IPS DF 4.7 (cell line): ENCODE measurements at regions not wholly inside any gene's neighbourhood (a gene's known extent, or its start where the extent isn't known, plus 50 kb on each side); places are given as distances from the start of the nearest gene placed in this dataset.
"Not testable (repeated sequence)": the region's sequence is repeated elsewhere in the genome, so short reads cannot be mapped to it uniquely, and the experiment has no call there.

Experiments
- DNase-seq: peaks from one replicate; pipeline ENCODE4 v3.0.0-alpha.2; 2013; ENCODE audit warnings: low spot score; ENCODE audit errors: extremely low read depth

DNA sequence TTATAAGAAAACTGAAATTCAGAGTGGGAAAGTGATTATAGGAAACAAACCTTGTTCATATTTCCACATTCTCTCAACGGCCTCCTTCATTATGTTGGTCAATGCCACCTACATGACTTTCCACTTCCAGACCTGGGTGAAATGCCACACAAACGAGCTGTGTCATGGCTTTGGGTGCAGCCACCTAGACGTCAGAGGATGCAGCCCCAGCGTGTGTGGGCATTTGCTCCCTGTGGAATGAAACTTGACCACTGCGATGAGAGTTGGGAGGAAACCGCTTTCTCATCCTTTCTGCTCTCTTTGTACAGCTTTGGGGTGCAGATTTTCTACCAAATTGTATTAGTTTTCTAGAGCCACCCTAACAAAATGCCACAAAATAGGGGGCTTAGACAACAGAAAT, 291.0 kb downstream of the CYRIA start:
- no peak for DNase-seq

DNA sequence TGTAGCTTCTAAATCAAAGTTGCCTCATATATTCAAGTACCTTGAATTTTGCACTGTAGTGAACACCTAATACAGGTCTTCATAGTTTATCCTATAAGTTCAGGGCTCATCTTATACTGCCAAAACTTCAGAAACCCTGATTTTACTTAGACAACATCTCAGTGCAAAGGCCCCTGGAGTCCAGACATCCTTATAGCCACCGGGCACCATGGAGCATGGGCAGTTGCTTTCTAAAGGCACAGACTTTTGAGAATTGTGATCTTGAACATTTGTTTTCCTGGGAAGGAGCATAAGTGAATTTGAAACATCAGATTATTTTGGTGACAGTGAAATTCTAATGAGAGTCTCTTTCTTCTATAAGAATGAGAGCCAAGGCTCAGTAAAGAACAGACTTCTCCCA, 292.3 kb downstream of the CYRIA start:
- DNase-seq, result no peak

DNA sequence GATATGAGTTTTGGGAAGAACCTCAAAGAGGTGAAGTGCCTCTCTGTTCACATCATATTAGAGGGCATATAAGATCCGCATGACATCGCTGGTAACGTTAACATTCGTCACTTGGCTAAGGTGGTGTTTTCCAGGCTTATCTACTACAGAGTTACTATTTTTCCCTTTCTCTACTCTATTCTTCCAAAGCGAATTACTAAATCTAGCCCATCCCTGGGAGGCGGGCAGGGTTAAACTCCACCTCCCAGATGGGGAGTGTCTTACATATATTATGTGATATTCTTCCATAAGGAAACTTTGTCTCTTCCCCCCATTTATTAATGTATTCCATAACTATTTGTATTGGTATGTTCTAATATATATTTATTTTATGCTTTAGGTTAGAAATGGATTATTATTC, 293.9 kb downstream of the CYRIA start:
- no peak for DNase-seq

DNA sequence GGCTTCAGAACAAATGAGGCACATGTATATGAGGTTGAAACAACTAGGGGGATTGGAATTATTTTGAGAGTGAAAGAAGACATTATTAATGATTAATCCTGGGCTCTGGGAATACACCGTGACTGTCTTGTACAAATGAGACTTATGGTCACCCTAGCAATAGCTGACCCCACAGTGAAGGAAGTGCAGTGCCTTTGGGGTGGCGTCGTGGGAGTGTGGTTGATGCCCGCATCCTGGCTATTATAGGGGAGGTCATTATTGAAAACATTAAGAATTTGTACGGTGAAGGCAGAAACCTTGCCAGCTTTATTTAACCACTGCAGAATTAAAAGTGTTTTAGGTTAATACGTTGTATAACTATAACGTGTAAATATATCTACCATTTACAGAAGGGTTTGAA, 296.7 kb downstream of the CYRIA start:
- DNase-seq, result no peak

DNA sequence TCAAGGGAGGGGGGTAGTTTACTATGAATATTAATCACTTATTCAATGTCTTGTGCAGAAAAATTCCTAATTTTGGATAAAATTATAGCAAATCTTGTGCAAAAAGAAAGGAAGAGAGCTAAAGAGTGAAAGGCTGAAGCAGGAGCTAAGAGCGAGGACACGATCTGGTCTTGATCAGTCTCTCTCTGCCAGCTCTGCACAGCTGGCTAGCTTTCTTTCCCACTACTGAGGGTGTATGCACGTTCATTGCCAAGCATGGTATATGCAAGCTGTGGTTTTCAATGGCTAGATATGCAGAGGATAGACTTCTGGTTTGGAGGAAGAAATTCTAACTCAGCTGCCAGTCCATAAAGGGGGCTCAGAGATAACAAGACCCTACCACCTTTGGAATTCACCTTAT, 297.3 kb downstream of the CYRIA start:
- no peak for DNase-seq

DNA sequence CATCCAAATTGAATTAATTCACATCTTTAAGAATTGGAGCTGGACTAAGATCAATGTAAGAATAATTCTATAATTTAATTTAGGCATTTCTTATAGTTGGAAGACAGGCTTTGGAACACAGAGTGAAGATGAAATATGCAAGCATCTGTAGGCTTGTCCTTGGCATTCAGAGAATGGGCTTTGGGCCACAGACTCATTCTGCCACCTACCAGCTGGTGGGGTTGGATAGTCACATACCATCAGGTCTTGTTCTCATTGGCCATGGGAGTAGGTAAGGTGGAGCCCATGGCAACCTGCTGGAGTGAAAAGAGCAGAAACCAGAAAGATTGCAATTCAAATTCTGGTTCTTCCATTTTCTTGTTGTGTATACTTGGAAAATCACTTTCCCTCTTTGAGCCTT, 300.3 kb downstream of the CYRIA start:
- no peak for DNase-seq

DNA sequence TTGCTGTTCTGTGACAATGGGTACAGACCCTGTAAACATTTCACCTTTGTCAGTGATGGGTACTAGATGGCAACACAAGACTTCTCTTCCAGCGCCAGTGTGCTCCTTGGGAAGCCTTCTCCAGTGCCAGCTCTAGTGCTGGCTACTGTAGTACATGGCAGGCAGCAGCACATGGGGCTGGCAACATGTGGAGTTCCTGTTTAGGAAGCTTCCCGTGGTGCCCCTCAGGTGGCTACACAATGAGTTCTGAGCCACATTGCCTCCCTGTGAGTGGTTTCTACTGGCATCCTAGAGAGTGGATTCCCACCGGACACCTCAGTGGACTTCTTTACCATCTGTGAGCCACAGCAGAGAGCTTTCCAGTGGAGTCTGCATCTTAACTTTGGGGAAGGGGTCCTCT, 302.1 kb downstream of the CYRIA start:
- no peak for DNase-seq

DNA sequence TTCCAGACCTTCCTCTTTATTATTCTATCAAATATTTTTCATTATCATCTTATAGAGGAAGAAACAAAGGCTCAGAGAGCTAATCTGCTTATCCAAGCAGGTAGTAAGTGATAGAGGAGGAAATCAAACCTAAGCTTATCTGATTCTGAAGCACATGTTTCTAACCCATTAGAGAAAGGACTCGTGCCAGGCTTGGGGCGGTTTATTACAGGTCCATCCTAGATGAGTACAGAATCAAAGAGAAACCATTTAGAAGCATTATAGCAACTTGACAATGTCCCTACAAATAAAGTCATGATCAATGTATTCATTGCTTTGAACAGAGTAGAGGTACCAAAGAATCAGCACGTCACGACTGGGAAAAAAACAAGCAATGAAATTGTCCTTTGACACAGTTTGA, 303.0 kb downstream of the CYRIA start:
- no peak for DNase-seq

DNA sequence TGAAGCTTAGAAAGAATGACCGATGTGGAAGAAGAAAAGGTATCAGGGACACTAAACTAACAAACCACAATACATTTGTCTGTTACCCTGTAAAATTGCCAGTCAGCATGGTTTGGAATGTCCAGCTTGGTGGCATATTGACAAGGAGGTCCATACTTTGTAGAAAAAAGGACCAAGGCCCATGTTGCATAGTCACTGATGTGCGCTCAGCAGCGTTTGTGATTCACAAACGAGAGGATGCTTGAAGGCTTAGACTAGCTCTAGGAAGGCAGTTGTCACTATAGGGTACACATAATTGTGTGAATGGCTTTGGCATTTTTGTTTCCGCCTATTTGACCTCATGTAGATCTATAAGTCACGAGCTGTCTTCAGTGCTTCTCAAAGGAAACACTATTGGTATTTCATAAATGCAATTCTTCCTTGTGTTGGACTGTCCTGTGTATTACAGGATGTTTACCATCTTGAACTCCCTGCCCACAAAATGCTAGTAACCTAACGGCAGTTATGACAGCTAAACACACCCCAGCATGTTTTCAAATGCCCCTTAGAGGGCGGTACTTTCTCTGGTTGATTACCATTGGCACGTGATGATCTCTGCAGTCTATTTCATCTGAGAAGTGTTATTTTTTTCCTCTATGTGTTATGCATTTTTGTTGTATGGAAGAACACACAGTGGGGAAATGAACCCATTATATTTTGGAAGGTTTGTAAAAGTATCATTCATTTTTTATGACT, 304.2 kb downstream of the CYRIA start:
- no peak for DNase-seq

DNA sequence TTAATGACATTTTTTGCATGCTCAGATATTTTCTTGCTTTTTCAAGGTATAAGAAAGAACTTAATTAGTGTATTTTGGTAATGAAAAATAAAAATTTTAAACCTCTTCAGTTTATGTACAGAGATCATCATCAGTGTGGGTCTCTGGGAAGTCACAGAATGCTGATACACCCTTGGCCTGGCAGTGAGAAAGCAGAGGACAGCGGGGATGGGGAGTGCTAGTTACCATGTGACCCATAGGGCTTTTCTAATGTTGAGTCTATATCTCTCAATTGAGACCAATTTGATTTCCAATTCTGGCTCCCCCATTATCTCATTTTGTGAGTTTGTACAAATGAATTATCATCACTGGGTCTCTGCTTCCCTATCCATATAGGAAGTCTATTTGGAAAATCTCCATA, 305.7 kb downstream of the CYRIA start:
- no peak for DNase-seq

DNA sequence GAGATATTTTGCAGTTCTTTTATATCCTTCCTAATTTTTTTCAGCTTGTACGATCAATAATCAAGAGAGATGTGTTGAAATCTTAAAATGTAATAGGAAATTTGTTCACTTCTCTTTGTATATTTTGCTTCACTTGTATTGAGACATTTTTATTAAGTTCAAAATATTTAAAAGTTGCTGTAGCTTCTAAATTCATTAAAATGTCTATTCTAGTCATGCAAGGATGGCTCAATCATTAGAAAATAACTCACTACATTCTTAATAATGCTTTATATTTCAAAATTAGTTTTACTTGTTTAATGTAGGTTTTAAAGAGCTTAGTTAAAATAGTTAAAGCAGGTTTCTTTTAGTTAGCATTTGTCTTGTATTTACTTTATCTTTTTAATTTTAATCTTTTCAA, 308.4 kb downstream of the CYRIA start:
- no peak for DNase-seq

DNA sequence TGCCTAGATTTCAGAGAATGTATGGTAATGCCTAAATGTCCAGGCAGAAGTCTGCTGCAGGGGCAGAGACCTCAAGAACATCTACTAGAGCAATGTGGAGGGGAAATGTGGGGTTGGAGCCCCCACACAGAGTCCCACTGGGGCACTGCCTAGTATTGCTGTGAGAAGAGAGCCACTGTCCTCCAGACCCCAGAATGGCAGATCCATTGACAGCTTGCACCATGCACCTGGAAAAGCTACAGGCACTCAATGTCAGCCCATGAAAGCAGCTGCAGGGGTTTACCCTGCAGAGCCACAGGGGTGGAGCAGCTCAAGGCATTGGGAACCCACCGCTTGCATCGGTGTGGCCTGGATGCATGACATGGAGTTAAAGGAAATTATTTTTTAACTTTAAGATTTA, 314.1 kb downstream of the CYRIA start:
- no peak for DNase-seq

DNA sequence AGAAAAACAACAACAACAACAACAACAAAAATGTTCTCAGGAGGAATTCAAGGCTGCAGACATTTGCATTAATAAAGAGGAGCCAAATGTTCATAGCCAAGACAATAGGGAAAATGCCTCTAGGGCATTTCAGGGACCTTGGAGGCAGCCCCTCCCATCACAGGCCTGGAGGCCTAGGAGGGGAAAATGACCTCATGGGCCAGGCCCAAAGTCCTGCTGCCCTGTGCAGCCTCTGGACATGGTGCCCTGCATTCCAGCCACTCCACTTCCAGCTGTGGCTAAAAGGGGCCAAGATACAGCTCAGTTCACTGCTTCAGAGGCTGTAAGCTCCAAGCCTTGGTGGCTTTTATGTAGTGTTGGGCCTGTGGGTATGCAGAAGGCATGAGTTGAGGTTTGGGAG, 314.5 kb downstream of the CYRIA start:
- DNase-seq, result no peak

DNA sequence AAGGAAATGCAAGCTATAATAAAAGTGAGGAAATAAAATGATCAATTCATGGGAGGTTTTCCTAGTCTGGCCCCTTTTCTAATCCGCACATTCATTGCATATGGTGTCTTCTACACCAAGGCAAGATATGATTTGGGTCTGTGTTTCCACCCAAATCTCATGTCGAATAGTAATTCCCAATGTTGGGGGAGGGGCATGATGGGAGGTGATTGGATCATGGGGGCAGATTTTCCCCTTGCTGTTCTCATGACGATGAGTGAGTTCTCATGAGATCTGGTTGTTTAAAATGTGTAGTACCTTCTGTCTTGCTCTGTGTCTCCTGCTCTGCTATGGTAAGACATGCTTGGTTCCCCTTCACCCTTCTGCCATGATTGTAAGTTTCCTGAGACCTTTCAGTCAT, 315.4 kb downstream of the CYRIA start:
- no peak for DNase-seq

DNA sequence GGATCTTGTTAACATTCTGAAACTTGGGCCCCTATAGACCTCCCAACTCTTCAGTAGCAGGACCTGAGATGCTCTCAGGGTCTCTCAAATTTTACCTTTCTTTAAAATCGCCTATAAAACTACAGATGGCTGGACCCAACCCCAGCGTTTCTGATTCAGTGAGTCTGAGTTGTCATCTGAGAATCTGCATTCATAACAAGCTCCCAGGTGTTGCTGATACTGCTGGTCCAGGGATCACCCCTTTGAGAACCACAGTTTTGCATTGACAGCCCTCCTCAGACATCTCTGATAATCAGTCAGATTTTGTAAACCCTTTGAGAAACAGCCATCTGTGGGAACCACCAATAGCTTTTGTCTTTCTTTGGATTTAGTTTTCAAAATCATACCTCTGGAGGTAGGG, 315.8 kb downstream of the CYRIA start:
- no peak for DNase-seq

DNA sequence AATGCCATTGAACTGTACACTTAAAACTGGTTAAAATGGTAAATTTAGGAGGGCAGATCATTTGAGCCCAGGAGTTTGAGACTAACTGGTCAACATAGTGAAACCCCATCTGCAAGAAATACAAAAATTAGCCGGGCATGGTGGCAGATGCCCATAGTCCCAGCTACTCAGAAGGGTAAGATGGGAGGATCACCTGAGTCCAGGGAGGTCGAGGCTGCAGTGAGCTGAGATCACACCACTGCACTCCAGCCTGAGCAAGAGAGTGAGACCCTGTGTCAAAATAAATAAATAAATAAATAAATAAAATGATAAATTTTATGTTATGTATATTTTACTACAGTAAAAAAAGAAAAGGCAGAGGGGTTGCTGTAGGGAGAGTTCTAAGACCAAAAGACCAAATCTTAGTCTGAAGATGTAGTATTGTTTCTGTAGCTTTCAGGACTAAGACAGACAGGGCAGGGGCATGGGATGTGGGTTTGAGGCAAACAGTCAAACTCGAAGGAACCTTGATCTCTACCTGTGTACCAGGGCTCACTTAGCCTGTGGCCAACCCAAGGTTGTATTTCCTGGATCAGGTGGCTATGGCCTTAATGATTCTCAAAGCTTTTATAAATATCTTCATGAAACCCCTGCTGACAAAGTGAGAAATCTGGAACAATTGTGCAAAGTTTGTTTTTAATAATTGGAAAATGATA, 316.7 kb downstream of the CYRIA start:
- no peak for DNase-seq

DNA sequence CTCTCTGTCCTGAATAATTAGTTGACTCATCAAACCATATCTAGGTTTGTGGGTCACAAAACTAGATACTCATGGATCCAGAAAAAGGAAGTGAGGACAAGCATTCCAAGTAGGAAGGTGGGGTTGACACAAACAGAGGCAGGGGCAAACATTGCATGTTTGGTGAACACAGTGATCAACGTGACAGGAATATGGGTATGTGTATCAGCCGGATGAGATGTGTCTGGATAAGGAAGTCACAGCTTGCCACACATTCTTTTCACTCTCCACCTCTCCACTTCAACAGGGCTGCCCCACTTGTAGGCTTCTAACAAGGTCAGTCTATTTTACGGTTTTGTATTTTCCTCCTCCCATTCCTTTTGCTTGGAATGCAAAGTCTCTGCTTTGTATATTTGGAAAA, 319.0 kb downstream of the CYRIA start:
- DNase-seq, result no peak

DNA sequence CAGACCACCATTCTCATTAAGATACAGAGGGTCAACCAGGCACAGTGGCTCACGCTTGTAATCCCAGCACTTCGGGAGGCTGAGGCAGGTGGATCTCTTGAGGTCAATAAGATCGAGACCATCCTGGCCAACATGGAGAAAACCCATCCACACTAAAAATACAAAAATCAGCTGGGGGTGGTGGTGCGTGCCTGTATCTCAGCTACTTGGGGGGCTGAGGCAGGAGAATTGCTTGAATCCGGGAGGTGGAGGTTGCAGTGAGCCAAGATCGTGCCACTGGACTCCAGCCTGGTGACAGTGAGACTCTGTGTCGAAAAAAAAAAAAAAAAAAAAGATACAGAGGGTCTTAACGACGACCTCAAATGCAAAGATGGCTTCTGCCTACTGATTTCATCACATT, 320.4 kb downstream of the CYRIA start:
- not testable (repeated sequence) for DNase-seq

DNA sequence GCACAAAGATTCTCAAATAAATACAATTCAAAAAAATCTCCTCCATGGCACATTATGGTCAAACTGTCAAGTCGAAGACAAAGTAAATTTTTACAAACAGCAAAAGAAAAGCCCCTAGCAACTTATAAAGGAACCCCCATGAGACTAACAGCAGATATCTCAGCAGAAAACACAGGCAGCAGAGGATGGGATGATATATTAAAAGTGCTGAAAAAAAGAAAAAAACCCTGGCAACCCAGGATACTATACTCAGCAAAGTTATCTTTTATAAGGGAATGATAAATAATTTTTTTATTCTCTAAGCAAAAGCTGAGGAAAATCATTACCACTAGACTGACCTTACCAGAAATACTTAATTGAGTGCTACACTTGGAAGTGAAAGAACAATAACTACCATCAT, 326.4 kb downstream of the CYRIA start:
- no peak for DNase-seq

DNA sequence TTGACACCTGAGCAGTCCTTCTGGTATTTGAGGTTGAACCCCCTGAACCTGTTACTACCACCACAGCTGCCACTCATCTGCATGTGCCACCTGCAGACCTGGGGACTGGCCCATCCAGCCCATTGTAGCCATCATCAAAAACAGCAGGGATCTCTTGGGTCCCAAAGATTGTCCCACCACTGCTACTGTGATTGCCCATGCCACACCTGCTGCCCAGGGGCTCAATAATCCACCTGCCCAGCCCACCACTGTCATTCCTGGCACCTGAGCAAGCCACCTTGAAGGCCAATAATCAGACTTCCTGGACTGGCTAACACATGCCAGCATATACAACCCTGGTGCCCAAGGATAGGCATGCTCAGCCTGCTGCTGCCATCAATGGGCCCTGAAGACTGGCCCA, 327.6 kb downstream of the CYRIA start:
- DNase-seq, result no peak

DNA sequence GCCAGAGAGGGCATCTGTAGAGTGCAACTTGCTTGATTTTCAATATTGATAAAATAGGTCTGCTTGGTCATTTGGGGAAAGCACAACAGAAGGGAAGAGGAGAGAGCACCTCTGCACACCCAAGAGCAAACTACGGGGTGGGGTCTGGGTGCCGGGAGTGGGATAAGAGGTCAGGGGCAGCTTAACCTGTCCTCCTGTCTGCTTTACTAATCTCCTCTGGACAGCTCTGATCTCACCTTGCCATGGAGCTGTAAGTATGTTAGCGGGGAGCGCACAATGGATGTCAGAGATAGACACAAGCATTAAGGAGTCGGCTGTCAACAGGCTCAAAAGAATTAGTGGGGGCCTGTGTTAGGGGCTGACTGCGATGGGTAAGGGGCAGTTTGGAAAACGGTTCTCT, 328.7 kb downstream of the CYRIA start:
- no peak for DNase-seq

DNA sequence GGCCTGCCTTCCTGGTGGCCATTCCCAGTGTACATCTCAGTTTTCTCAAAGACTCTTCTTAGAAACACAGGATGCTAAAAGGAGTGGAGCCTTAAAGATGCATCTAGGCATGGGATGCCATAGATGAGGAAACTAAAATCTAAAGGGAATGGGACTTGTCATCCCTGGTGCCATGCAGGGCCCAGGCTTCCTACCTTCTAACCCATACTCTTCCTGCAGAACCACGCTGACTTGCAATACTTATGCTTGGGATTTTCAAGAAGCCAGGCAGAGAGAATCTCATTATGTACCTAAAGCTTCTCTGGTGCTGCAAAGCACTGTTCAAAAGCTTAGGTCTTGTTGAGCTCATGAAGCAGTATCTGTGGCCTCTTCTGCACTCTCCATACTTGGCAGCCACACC, 329.1 kb downstream of the CYRIA start:
- no peak for DNase-seq

DNA sequence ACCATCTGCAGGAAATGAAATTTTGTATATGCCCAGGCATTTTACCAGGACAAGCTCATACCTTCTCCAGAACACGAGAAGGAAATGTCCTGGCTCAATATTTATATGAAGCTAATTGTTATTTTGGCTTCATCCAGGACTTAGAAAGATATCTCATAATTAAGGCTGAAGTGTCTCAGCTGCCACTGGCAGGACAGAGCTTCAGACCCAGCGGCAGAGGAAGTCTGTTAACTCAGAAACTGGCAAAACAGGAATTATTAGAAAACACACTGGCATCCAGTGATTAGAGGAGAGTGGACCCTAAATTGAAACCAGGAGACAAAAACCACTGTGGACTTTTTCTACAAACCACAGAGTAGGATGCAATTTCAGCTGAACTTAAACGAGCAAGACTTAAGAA, 329.7 kb downstream of the CYRIA start:
- no peak for DNase-seq

DNA sequence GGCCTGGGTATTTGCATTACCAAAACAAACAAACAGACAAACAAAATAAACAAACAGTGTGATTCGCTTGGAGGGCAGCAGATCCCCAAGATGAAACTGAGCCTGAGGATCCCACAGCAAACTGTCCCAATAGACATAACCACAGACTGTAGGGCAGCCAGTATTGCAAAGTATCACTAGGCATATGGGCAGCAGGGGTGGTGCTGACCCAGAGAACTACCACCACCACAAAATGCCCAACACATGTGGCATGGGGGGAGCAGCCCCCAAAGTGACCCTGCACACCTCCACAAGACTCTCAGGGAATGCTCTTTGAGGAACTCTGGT, 330.1 kb downstream of the CYRIA start:
- no peak for DNase-seq
